HG03139 (cell line): ENCODE measurements at regions not wholly inside any gene's neighbourhood (a gene's known extent, or its start where the extent isn't known, plus 50 kb on each side); places are given as distances from the start of the nearest gene placed in this dataset.

Experiments used
- ATAC-seq: cut with Tn5 transposase; IDR thresholded peaks from one replicate; pipeline ENCODE4 v1.9.1; 2021; ENCODE audit not compliant: unreplicated experiment

- no peak for ATAC-seq
These were observed 1055.8 kb downstream of the SLC6A15 start for GRCh38 chr12:83856803-83857202.

GRCh38 chr12:83850531-83850930, 1062.1 kb downstream of the SLC6A15 start:
- no peak for ATAC-seq

- ATAC-seq, result no peak
These were observed 1063.9 kb downstream of the SLC6A15 start for GRCh38 chr12:83848702-83849101.

GRCh38 chr12:83843541-83843940, 1069.1 kb downstream of the SLC6A15 start:
- no peak for ATAC-seq

- ATAC-seq, result no peak
These were observed 1071.0 kb downstream of the SLC6A15 start for GRCh38 chr12:83841620-83842019.

GRCh38 chr12:83827860-83828259, 1084.7 kb downstream of the SLC6A15 start:
- no peak for ATAC-seq

GRCh38 chr12:83827193-83827592, 1085.4 kb downstream of the SLC6A15 start:
- ATAC-seq, result no peak

- ATAC-seq, result peak; percentile 77
These were observed 1086.5 kb downstream of the SLC6A15 start for GRCh38 chr12:83826112-83826511.

- ATAC-seq, result peak; percentile 52
These were observed 1089.1 kb downstream of the SLC6A15 start for GRCh38 chr12:83823386-83824045.

- no peak for ATAC-seq
These were observed 1090.6 kb downstream of the SLC6A15 start for GRCh38 chr12:83821967-83822366.

GRCh38 chr12:83818881-83819280, 1093.7 kb downstream of the SLC6A15 start:
- ATAC-seq, result no peak

- ATAC-seq, result no peak
These were observed 1094.9 kb downstream of the SLC6A15 start for GRCh38 chr12:83817730-83818129.

- ATAC-seq, result no peak
These were observed 1104.0 kb downstream of the SLC6A15 start for GRCh38 chr12:83808591-83808990.

- ATAC-seq, result no peak
These were observed 1104.7 kb downstream of the SLC6A15 start for GRCh38 chr12:83807871-83808270.

- ATAC-seq, result no peak
These were observed 1106.7 kb downstream of the SLC6A15 start for GRCh38 chr12:83805873-83806272.

GRCh38 chr12:83805156-83805772, 1107.3 kb downstream of the SLC6A15 start:
- ATAC-seq, result no peak

- ATAC-seq, result no peak
These were observed 1110.6 kb downstream of the SLC6A15 start for GRCh38 chr12:83801972-83802371.

GRCh38 chr12:83800022-83800421, 1112.6 kb downstream of the SLC6A15 start:
- no peak for ATAC-seq

- no peak for ATAC-seq
These were observed 1109.8 kb downstream of the TMTC2 start for GRCh38 chr12:83796531-83796930.

- ATAC-seq, result no peak
These were observed 1106.9 kb downstream of the TMTC2 start for GRCh38 chr12:83793616-83794015.

GRCh38 chr12:83784298-83784890, 1097.7 kb downstream of the TMTC2 start:
- no peak for ATAC-seq

- no peak for ATAC-seq
These were observed 1092.8 kb downstream of the TMTC2 start for GRCh38 chr12:83779526-83779925.
